ENCODE measurements at regions not wholly inside any gene's neighbourhood (a gene's known extent, or its start where the extent isn't known, plus 50 kb on each side); places are given as distances from the start of the nearest gene placed in this dataset.

DNA sequence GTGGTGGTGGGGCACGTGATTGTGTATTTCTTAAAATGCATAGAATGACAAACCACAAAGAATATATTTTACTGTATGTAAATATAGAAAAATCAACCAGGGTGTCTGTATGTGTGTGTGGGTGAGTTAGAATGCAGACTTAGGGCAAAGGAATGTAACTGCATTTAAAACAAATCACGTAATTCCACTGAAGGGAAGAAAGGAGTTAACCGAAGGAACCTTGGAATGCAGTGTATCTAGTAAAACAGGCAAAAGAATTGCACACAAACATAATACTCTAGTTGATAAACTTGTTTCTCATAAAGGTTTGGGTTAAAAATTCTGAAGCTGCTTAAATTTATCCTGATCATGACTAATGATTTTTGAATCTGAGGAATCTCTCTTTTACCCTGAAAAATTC, 134.9 kb downstream of the ADRA2A start:
- H3K9me3 ChIP-seq (ENCODE audit: severe bottlenecking) = no peaks in the 10 kb centered on the region
- DNase-seq (ENCODE audit: low spot score) (no peak), ATAC-seq (ENCODE audit: low read depth) (no peak)
- H3K27ac ChIP-seq (ENCODE audit: poor library complexity, severe bottlenecking) = no peak overlapping the region
- no peaks in the 10 kb centered on the region for H3K36me3 ChIP-seq (ENCODE audit: low read depth)
- no peak overlapping the region for H3K4me3 ChIP-seq (ENCODE audit: severe bottlenecking)
- H3K4me1 ChIP-seq (ENCODE audit: insufficient read depth, poor library complexity, severe bottlenecking) = no peaks in the 10 kb centered on the region
- TF ChIP-seq, protein P1, sequence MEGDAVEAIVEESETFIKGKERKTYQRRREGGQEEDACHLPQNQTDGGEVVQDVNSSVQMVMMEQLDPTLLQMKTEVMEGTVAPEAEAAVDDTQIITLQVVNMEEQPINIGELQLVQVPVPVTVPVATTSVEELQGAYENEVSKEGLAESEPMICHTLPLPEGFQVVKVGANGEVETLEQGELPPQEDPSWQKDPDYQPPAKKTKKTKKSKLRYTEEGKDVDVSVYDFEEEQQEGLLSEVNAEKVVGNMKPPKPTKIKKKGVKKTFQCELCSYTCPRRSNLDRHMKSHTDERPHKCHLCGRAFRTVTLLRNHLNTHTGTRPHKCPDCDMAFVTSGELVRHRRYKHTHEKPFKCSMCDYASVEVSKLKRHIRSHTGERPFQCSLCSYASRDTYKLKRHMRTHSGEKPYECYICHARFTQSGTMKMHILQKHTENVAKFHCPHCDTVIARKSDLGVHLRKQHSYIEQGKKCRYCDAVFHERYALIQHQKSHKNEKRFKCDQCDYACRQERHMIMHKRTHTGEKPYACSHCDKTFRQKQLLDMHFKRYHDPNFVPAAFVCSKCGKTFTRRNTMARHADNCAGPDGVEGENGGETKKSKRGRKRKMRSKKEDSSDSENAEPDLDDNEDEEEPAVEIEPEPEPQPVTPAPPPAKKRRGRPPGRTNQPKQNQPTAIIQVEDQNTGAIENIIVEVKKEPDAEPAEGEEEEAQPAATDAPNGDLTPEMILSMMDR (IDR thresholded peaks at IDR 0.05; ENCODE audit: poor library complexity, severe bottlenecking) = no peak
- H3K27me3 ChIP-seq (ENCODE audit: insufficient read depth, poor library complexity, severe bottlenecking) = no peaks in the 10 kb centered on the region

DNA sequence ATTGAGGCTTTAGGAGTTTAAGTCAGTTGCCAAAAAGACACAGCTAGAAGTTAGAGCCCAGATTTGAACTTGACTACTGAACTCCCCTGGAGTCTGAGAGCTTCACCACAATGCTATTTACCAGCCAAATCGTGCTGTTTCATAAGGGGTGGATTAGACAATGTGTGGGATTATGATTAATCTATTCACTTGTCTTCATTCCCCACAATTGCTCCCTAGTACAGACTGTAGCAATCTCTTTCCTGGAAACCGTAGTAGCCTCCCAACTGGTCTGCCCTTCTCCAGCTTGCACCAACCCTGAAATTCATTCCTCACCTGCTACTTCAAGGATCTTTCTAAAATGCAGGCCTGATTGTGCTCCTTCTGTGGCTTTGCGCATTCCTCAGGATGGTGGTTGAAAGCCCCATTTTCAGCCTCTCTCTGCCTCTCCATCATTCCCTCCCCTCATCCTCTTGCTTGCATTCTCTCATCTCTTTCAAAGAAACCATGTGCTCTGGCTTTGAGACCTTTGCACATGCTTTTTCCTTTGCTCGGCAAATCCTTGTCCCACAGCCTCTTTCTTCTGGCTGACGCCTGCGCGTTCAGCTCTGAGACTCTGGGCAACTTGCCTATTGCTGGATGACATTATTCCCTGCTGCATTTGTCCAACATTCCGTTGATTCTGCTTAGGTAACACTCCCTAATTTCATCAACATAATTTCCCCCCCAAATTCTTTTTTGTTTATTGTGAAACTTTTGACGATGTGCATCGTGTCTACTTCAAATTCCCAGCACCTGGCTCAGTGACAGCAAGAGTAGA, 145.1 kb downstream of the ADRA2A start:
- ATAC-seq (ENCODE audit: low read depth) = no peak
- TF ChIP-seq, protein P1 (IDR thresholded peaks at IDR 0.05; ENCODE audit: poor library complexity, severe bottlenecking) = no peak
- H3K27ac ChIP-seq (ENCODE audit: poor library complexity, severe bottlenecking) = no peak overlapping the region
- peaks cover 12% of the 10 kb centered on the region for H3K27me3 ChIP-seq (ENCODE audit: insufficient read depth, poor library complexity, severe bottlenecking)
- no peak for DNase-seq (ENCODE audit: low spot score)
- no peak overlapping the region for H3K4me3 ChIP-seq (ENCODE audit: severe bottlenecking)
- no peaks in the 10 kb centered on the region for H3K36me3 ChIP-seq (ENCODE audit: low read depth)
- H3K9me3 ChIP-seq (ENCODE audit: severe bottlenecking) = no peaks in the 10 kb centered on the region
- H3K4me1 ChIP-seq (ENCODE audit: insufficient read depth, poor library complexity, severe bottlenecking) = no peaks in the 10 kb centered on the region

DNA sequence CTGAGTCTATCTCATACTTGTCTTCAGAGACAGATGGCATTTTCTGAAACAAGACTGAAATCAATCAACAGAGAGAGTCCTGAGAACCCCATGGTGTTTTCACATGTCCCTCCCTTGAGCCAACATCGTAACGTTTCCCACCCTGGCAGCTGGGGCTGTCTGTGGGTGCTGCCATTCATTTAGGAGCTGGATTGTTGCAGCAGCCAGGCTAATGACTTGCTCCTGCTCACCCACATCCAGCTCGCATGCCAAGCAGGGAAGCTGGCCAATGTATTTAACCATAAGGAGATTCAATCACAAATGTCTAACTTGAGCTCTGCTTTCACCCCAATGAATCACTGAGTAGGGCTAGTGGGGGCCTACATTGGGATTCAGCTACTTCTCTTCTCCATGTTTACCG, 146.1 kb downstream of the ADRA2A start:
- ATAC-seq (ENCODE audit: low read depth) = no peak
- H3K27me3 ChIP-seq (ENCODE audit: insufficient read depth, poor library complexity, severe bottlenecking) = peaks cover 10% of the 10 kb centered on the region
- TF ChIP-seq, protein P1 (IDR thresholded peaks at IDR 0.05; ENCODE audit: poor library complexity, severe bottlenecking) = no peak

DNA sequence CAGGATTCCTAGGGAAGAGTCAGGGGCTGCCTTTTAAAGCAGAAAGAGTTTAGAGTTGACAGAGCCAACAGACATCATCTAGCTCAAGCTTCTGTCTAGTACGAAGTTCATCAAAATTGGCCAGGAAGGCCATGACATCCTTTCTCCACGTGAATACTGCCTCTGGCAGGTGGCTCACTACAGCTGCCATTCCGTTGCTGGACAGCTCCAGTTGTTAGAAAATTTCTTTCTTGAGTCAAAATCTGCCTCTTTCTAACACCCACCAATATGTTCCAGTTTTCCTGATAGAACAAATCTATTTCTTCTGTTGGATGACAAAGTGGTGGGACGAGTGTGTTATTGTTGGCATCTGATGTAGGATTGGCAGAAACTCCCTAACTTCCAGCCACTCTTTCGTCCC, 154.9 kb downstream of the ADRA2A start:
- DNase-seq (ENCODE audit: low spot score) = no peak

More for the DNA sequence above, 146.1 kb downstream of the ADRA2A start:
- Histone ChIP-seq H3K4me1 (ENCODE audit: insufficient read depth, poor library complexity, severe bottlenecking) (no peaks in the 10 kb centered on the region), H3K9me3 (ENCODE audit: severe bottlenecking) (no peaks in the 10 kb centered on the region), H3K4me3 (ENCODE audit: severe bottlenecking) (no peak overlapping the region), H3K36me3 (ENCODE audit: low read depth) (no peaks in the 10 kb centered on the region), H3K27ac (ENCODE audit: poor library complexity, severe bottlenecking) (no peak overlapping the region)
- no peak for DNase-seq (ENCODE audit: low spot score)

More for the DNA sequence above, 154.9 kb downstream of the ADRA2A start:
- TF ChIP-seq, protein P1 (IDR thresholded peaks at IDR 0.05; ENCODE audit: poor library complexity, severe bottlenecking) = no peak
- no peak overlapping the region for H3K27ac ChIP-seq (ENCODE audit: poor library complexity, severe bottlenecking)
- no peaks in the 10 kb centered on the region for H3K27me3 ChIP-seq (ENCODE audit: insufficient read depth, poor library complexity, severe bottlenecking)
- no peaks in the 10 kb centered on the region for H3K4me1 ChIP-seq (ENCODE audit: insufficient read depth, poor library complexity, severe bottlenecking)
- no peak overlapping the region for H3K4me3 ChIP-seq (ENCODE audit: severe bottlenecking)
- H3K9me3 ChIP-seq (ENCODE audit: severe bottlenecking) = no peaks in the 10 kb centered on the region
- H3K36me3 ChIP-seq (ENCODE audit: low read depth) = no peaks in the 10 kb centered on the region
- ATAC-seq (ENCODE audit: low read depth) = no peak

All from RWPE2 (cell line).